SK-N-MC (cell line): ENCODE measurements at regions not wholly inside any gene's neighbourhood (a gene's known extent, or its start where the extent isn't known, plus 50 kb on each side); places are given as distances from the start of the nearest gene placed in this dataset.

Source experiments
- EZH2 ChIP-seq: fragments of 200-600 bp; sonication (generic); IDR thresholded peaks from one replicate; pipeline ENCODE4 v1.6.1; 2017; ENCODE audit warnings: antibody characterized with exemption
- POLR2AphosphoS5 ChIP-seq: IDR thresholded peaks from 2 replicates; pipeline ENCODE4 v1.6.1; 2012; ENCODE audit warnings: mild to moderate bottlenecking, low read depth, low read length, borderline replicate concordance

DNA sequence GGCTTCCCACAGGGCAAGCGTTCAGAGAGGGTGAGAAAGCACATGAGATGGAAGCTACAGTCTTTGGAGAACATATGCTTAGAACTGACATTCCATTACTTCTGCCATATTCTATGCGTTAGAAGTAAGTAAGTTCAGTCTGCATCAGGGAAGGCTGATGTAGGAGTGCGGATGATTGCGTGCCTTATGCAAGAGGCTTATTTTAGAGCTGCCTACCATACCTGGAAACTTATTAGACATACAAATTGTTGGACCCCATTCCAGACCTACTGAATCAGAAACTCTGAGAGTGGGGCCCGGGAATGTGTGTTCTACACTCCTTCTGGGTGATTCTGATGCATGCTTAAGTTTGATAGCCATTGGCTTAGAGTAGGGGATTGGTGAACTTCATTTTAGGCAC lies 174.9 kb downstream of the KTN1 start:
- no peak for TF ChIP-seq POLR2AphosphoS5
- no peak for TF ChIP-seq EZH2
